Activated CD4-positive, alpha-beta T cell treated with anti-CD3 and anti-CD28 coated beads, Interleukin-2, amount 10 ng/mL, durations not matched to agents 7 days and 5 days (primary cell): ENCODE measurements at regions not wholly inside any gene's neighbourhood (a gene's known extent, or its start where the extent isn't known, plus 50 kb on each side); places are given as distances from the start of the nearest gene placed in this dataset.

Experiments
- CTCF ChIA-PET: fragments of 350-600 bp; sonication (Branson Sonifier 250); formaldehyde crosslinking; loops from one replicate; lab custom pipeline; 2021; ENCODE audit warnings: antibody characterized with exemption; lab: Charles Lee
- POLR2A ChIA-PET: fragments of 350-600 bp; sonication (Branson Sonifier 250); formaldehyde crosslinking; loops from one replicate; lab custom pipeline; 2021; ENCODE audit warnings: antibody characterized with exemption; lab: Charles Lee
- DNase-seq: peaks from one replicate; pipeline ENCODE4 v3.0.0-alpha.2; 2020
- H3K27ac Mint-ChIP-seq: one replicate; pipeline ENCODE4 v1.8.0; 2021; ENCODE audit warnings: mild to moderate bottlenecking, moderate library complexity, mixed read lengths
- H3K27me3 Mint-ChIP-seq: one replicate; pipeline ENCODE4 v1.8.0; 2021; ENCODE audit warnings: mixed read lengths
- H3K36me3 Mint-ChIP-seq: one replicate; pipeline ENCODE4 v1.8.0; 2021; ENCODE audit warnings: low read depth, mixed read lengths
- H3K4me1 Mint-ChIP-seq: one replicate; pipeline ENCODE4 v1.8.0; 2021; ENCODE audit warnings: mixed read lengths
- H3K4me3 Mint-ChIP-seq: one replicate; pipeline ENCODE4 v1.8.0; 2021; ENCODE audit warnings: mild to moderate bottlenecking, moderate library complexity, mixed read lengths
- H3K9me3 Mint-ChIP-seq: one replicate; pipeline ENCODE4 v1.8.0; 2021; ENCODE audit warnings: mixed read lengths

DNA sequence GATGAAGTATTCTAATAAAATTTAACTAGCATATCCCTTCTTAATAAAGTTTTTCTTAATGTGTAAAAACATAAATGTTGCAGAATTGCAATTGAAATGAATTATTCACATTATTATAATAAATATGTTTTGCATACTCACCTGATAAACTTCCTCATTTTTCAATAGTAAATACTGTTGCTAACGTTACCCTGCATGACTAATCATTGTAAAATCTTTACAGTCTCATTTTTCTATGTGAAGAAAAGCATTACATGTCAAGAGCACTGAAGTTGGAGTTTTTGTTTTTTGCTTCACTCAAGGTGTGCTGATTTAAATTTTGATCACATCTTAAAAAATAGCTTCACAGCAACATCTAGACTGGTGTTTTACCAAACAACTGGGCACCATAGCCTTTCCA, 157.2 kb upstream of the CDH18 start:
- H3K27ac Mint-ChIP-seq, result no peak overlapping the region
- no peaks in the 10 kb centered on the region for H3K36me3 Mint-ChIP-seq
- CTCF ChIA-PET, result no interaction called here
- H3K27me3 Mint-ChIP-seq, result no peaks in the 10 kb centered on the region
- no peak for DNase-seq
- H3K4me1 Mint-ChIP-seq, result no peaks in the 10 kb centered on the region
- POLR2A ChIA-PET, result no interaction called here
- H3K4me3 Mint-ChIP-seq, result no peak overlapping the region
- peaks cover 12% of the 10 kb centered on the region for H3K9me3 Mint-ChIP-seq

GRCh38 chr5:20129501-20129900, 141.5 kb upstream of the CDH18 start:
- H3K4me3 Mint-ChIP-seq, result no peak overlapping the region
- H3K36me3 Mint-ChIP-seq, result no peaks in the 10 kb centered on the region
- POLR2A ChIA-PET, result no interaction called here
- H3K4me1 Mint-ChIP-seq, result no peaks in the 10 kb centered on the region
- CTCF ChIA-PET, result no interaction called here
- peaks cover 10% of the 10 kb centered on the region for H3K9me3 Mint-ChIP-seq
- no peaks in the 10 kb centered on the region for H3K27me3 Mint-ChIP-seq
- DNase-seq, result no peak
- no peak overlapping the region for H3K27ac Mint-ChIP-seq

DNA sequence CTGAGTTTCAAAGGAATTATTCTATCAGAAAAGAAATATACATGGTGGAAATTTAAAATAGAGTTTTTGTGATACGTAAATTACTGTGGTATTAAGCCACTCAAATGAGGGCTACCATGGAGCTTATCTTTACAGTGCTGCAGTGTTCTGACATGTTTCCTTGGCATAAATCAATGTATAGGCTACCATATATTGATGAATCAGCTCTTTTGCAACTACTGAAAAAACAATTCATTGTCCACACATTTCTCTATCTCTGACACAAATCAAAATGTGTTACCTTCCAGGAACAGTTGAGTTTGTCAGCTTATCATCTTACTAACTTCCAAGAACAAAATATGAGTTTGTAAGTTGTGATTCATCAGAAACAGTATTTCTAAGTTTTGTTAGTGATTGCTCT, 140.3 kb upstream of the CDH18 start:
- H3K4me3 Mint-ChIP-seq, result no peak overlapping the region
- no peaks in the 10 kb centered on the region for H3K36me3 Mint-ChIP-seq
- H3K27me3 Mint-ChIP-seq, result no peaks in the 10 kb centered on the region
- H3K9me3 Mint-ChIP-seq, result peaks cover 8% of the 10 kb centered on the region
- H3K4me1 Mint-ChIP-seq, result no peaks in the 10 kb centered on the region
- H3K27ac Mint-ChIP-seq, result no peak overlapping the region
- CTCF ChIA-PET, result no interaction called here
- DNase-seq, result no peak
- POLR2A ChIA-PET, result no interaction called here

DNA sequence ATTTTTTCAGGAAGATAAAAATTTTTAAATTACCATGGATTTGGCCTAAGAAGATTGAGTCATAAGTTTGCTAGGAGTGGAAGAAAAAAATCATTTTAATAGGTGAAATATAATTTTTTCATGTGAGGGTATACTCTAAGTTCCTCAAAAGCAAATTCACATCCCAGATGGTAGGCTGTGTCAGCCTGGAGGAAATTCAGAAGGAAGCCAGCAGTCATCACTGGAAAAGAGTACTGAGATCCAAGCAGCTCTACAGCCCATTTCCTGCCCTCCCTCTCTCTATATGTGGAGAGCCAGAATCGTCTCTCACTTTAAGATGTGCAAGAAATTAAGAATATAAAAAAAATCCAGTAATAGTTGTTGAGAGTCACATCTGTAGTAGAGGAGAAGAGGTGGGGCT, 126.5 kb upstream of the CDH18 start:
- H3K9me3 Mint-ChIP-seq, result peaks cover 10% of the 10 kb centered on the region
- H3K36me3 Mint-ChIP-seq, result no peaks in the 10 kb centered on the region
- H3K4me1 Mint-ChIP-seq, result no peaks in the 10 kb centered on the region
- POLR2A ChIA-PET, result no interaction called here
- no peaks in the 10 kb centered on the region for H3K27me3 Mint-ChIP-seq
- no peak overlapping the region for H3K27ac Mint-ChIP-seq
- no peak overlapping the region for H3K4me3 Mint-ChIP-seq
- no peak for DNase-seq
- CTCF ChIA-PET, result no interaction called here

DNA sequence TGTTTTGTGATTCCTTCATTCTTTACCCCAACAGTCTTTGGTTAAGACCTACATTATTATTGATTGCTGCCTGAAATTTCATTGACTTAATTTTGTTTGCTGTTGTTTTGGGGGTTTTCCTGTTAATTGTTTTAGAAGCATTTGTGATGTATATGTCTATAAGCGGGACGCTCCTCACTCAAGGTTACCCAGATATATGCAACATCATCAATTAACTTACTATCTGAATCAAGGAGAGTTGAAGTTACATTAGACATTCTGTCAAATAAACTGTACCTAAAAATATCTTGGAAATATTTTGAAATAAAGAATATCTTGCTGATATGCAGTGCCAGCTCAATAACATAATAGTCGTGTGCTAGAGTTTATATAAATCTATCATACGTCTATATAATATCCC, 125.9 kb upstream of the CDH18 start:
- Mint-ChIP-seq H3K27ac (no peak overlapping the region), H3K27me3 (no peaks in the 10 kb centered on the region), H3K36me3 (no peaks in the 10 kb centered on the region), H3K4me1 (no peaks in the 10 kb centered on the region), H3K4me3 (no peak overlapping the region), H3K9me3 (peaks cover 10% of the 10 kb centered on the region)
- DNase-seq, result no peak
- ChIA-PET POLR2A (no interaction called here), CTCF (no interaction called here)

- no peak overlapping the region for H3K4me3 Mint-ChIP-seq
These were observed 125.2 kb upstream of the CDH18 start for GRCh38 chr5:20113031-20113715.

GRCh38 chr5:20109326-20109725, 121.3 kb upstream of the CDH18 start:
- CTCF ChIA-PET, result no interaction called here

More at GRCh38 chr5:20113031-20113715, 125.2 kb upstream of the CDH18 start:
- H3K36me3 Mint-ChIP-seq, result no peaks in the 10 kb centered on the region
- H3K9me3 Mint-ChIP-seq, result peaks cover 12% of the 10 kb centered on the region
- ChIA-PET CTCF (no interaction called here), POLR2A (no interaction called here)
- H3K27ac Mint-ChIP-seq, result no peak overlapping the region
- H3K4me1 Mint-ChIP-seq, result no peaks in the 10 kb centered on the region
- H3K27me3 Mint-ChIP-seq, result no peaks in the 10 kb centered on the region
- DNase-seq, result no peak

DNA sequence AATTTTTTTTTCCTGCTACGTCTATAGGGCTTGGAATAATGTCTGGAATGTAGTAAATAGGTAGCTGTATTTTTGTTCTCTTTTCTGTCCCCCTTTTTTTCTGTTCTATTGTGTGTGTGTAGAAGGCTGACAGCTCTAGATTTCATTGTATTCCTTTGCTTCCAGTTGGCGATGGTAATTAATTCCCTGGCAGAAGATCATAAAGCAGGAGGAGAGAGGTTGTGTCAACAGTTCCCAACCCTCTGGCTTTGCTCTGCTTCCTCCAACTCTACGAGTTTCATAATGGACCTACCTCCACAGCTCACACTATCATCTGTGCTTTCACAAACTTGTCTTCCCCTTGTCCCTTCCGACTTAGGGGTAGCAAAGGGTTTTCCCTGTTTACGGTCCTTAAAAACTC, 117.9 kb upstream of the CDH18 start:
- POLR2A ChIA-PET, result no interaction called here
- H3K36me3 Mint-ChIP-seq, result no peaks in the 10 kb centered on the region
- CTCF ChIA-PET, result interaction anchor here (0.6 kb wide), 1 partner anchor 114 kb away, joined by 4 read pairs; no protein-coding TSS in a partner anchor
- H3K27me3 Mint-ChIP-seq, result no peaks in the 10 kb centered on the region
- no peak overlapping the region for H3K4me3 Mint-ChIP-seq
- no peaks in the 10 kb centered on the region for H3K4me1 Mint-ChIP-seq
- DNase-seq, result no peak
- no peak overlapping the region for H3K27ac Mint-ChIP-seq
- peaks cover 5% of the 10 kb centered on the region for H3K9me3 Mint-ChIP-seq

More at GRCh38 chr5:20109326-20109725, 121.3 kb upstream of the CDH18 start:
- Mint-ChIP-seq H3K9me3 (peaks cover 11% of the 10 kb centered on the region), H3K4me3 (no peak overlapping the region), H3K4me1 (no peaks in the 10 kb centered on the region), H3K27ac (no peak overlapping the region), H3K27me3 (no peaks in the 10 kb centered on the region), H3K36me3 (no peaks in the 10 kb centered on the region)
- POLR2A ChIA-PET, result no interaction called here
- DNase-seq, result no peak

DNA sequence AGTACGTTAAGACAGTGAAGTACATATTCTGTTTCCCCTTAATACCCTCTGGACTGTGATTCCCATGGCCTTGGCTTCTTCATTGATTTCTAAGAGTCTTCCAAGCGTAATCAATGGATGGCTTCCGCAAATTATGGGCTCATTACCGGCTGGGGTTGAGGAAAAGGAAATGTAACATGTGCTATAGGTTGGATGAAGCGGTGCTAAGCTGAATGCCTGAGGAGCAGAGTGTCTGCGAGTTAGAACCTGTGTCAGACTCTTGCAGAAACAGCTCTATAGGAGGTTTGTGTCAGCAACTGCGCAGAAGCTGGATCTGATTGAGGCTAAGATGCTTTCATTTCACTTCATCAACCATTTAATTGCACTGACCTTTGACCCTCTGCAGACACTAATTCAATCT, 114.3 kb upstream of the CDH18 start:
- H3K27ac Mint-ChIP-seq, result no peak overlapping the region
- H3K27me3 Mint-ChIP-seq, result no peaks in the 10 kb centered on the region
- H3K36me3 Mint-ChIP-seq, result no peaks in the 10 kb centered on the region
- peaks cover 5% of the 10 kb centered on the region for H3K9me3 Mint-ChIP-seq
- no peaks in the 10 kb centered on the region for H3K4me1 Mint-ChIP-seq
- POLR2A ChIA-PET, result no interaction called here
- CTCF ChIA-PET, result interaction anchor here (0.6 kb wide), 1 partner anchor 21 kb away, joined by 3 read pairs; no protein-coding TSS in a partner anchor
- DNase-seq, result no peak
- no peak overlapping the region for H3K4me3 Mint-ChIP-seq

GRCh38 chr5:20098694-20099093, 110.7 kb upstream of the CDH18 start:
- no peak overlapping the region for H3K4me3 Mint-ChIP-seq
- no peaks in the 10 kb centered on the region for H3K4me1 Mint-ChIP-seq

DNA sequence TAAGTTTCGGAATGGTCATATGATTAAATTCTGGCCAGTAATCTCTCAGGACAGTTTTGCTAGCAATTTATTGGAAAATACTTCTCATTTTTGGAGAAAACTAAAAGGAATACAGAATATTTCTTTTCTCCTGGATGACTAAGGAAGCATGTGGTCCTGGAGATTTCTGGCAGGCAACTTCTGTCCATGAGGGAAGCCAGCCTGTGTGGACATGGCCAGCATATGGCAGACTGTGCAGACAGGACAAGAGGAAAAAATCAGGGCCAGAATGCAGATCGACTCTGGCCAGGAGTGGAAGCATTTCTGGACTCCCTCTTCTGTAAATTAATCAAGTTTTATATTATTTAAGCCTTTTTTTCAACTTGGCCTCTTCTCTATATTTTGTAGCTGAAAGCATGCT, 100.4 kb upstream of the CDH18 start:
- no peaks in the 10 kb centered on the region for H3K27me3 Mint-ChIP-seq
- no peak overlapping the region for H3K27ac Mint-ChIP-seq
- POLR2A ChIA-PET, result no interaction called here
- H3K9me3 Mint-ChIP-seq, result peaks cover 7% of the 10 kb centered on the region
- CTCF ChIA-PET, result no interaction called here
- H3K36me3 Mint-ChIP-seq, result no peaks in the 10 kb centered on the region
- H3K4me3 Mint-ChIP-seq, result no peak overlapping the region
- no peak for DNase-seq
- H3K4me1 Mint-ChIP-seq, result no peaks in the 10 kb centered on the region

More at GRCh38 chr5:20098694-20099093, 110.7 kb upstream of the CDH18 start:
- Mint-ChIP-seq H3K27ac (no peak overlapping the region), H3K36me3 (no peaks in the 10 kb centered on the region), H3K27me3 (no peaks in the 10 kb centered on the region), H3K9me3 (peaks cover 9% of the 10 kb centered on the region)
- ChIA-PET POLR2A (no interaction called here), CTCF (no interaction called here)
- DNase-seq, result no peak

DNA sequence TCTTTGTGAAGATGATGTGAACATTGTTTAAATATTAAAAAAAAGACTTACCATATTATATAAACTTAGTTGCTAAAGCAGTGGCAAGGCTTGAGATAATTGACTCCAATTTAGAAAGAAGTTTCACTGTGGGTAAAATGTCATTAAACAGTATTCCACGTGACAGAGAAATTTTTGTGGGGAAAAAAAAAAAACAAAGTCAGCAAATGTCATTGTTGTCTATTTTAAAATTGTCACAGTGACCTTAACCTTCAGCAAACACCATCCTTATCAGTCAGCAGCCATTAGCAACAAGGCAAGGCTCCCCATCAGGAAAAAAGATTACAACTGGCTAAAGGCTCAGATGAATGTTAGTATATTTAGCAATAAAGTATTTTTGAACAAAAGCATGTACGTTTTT, 99.3 kb upstream of the CDH18 start:
- DNase-seq, result no peak
- Mint-ChIP-seq H3K9me3 (peaks cover 15% of the 10 kb centered on the region), H3K27ac (no peak overlapping the region), H3K4me1 (no peaks in the 10 kb centered on the region), H3K36me3 (no peaks in the 10 kb centered on the region), H3K27me3 (no peaks in the 10 kb centered on the region), H3K4me3 (no peak overlapping the region)
- ChIA-PET CTCF (no interaction called here), POLR2A (no interaction called here)

DNA sequence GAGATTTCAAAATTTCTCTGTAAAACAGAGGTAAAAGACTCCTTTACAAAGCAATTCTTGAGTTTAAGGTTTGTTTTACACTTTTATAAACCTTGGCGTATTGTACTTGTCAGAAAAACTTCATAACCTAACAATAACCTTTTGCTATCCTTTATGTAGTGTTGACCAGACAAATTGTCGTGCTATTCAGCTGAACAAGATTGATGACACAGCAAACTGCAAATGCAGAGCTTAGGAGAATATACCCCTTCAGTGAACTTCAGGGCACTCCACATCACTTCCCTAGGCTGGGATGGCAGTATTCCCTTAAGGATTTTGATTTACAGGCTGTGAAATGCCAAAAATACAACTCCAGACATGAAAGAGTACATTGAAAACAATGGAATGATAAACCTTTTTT, 89.2 kb upstream of the CDH18 start:
- no peaks in the 10 kb centered on the region for H3K36me3 Mint-ChIP-seq

GRCh38 chr5:20056933-20057332, 68.9 kb upstream of the CDH18 start:
- no peak for DNase-seq
- Mint-ChIP-seq H3K4me3 (no peak overlapping the region), H3K9me3 (peaks cover 23% of the 10 kb centered on the region), H3K36me3 (no peaks in the 10 kb centered on the region), H3K27me3 (no peaks in the 10 kb centered on the region), H3K4me1 (no peaks in the 10 kb centered on the region), H3K27ac (no peak overlapping the region)
- ChIA-PET POLR2A (no interaction called here), CTCF (no interaction called here)

More for the DNA sequence above, 89.2 kb upstream of the CDH18 start:
- Mint-ChIP-seq H3K4me3 (no peak overlapping the region), H3K9me3 (peaks cover 12% of the 10 kb centered on the region), H3K27me3 (no peaks in the 10 kb centered on the region), H3K4me1 (no peaks in the 10 kb centered on the region), H3K27ac (no peak overlapping the region)
- no peak for DNase-seq
- ChIA-PET POLR2A (no interaction called here), CTCF (no interaction called here)
